A673 (cell line): ENCODE measurements at regions not wholly inside any gene's neighbourhood (a gene's known extent, or its start where the extent isn't known, plus 50 kb on each side); places are given as distances from the start of the nearest gene placed in this dataset.
"Not testable (repeated sequence)": the region's sequence is repeated elsewhere in the genome, so short reads cannot be mapped to it uniquely, and the experiment has no call there.

Source experiments
- BruUV-seq: library from RNA; stranded (reverse); fragments of 400-500 nt; replicated peaks from 2 replicates; lab custom pipeline; 2021; lab: Mats Ljungman, UMichigan
- CTCF ChIA-PET: fragments of 300-600 bp; sonication (Branson Sonifier 250); formaldehyde crosslinking; loops from one replicate; lab custom pipeline; 2022; ENCODE audit warnings: antibody characterized with exemption; lab: Charles Lee
- POLR2A ChIA-PET: fragments of 300-600 bp; sonication (Branson Sonifier 250); formaldehyde crosslinking; loops from one replicate; lab custom pipeline; 2022; ENCODE audit warnings: antibody characterized with exemption; ENCODE audit not compliant: low non-redundant PET; lab: Charles Lee
- DNase-seq: peaks from one replicate; pipeline ENCODE4 v3.0.0-alpha.2; 2015; ENCODE audit warnings: low spot score
- H3K27ac ChIP-seq: fragments of 200-600 bp; sonication (generic); 2 replicates; pipeline ENCODE4 v1.5.1; 2016; ENCODE audit warnings: mixed run types, low read depth, mild to moderate bottlenecking, mixed read lengths, antibody characterized with exemption, low read length; ENCODE audit not compliant: poor library complexity, severe bottlenecking
- H3K27me3 ChIP-seq: fragments of 200-600 bp; sonication (generic); replicated peaks from 2 replicates; pipeline ENCODE4 v1.6.1; 2017; ENCODE audit warnings: mixed run types, low read depth, mild to moderate bottlenecking, mixed read lengths, antibody characterized with exemption, low read length; ENCODE audit not compliant: insufficient read depth, poor library complexity
- H3K36me3 ChIP-seq: fragments of 200-600 bp; sonication (generic); 2 replicates; pipeline ENCODE4 v1.6.1; 2016; ENCODE audit warnings: mixed run types, mild to moderate bottlenecking, mixed read lengths, antibody characterized with exemption, low read length; ENCODE audit not compliant: insufficient read depth, poor library complexity, severe bottlenecking
- H3K4me1 ChIP-seq: fragments of 200-600 bp; sonication (generic); 2 replicates; pipeline ENCODE4 v1.6.1; 2017; ENCODE audit warnings: mixed run types, mild to moderate bottlenecking, mixed read lengths, antibody characterized with exemption, low read length; ENCODE audit not compliant: insufficient read depth, poor library complexity, severe bottlenecking
- H3K4me3 ChIP-seq: fragments of 200-600 bp; sonication (generic); 2 replicates; pipeline ENCODE4 v1.5.1; 2016; ENCODE audit warnings: low read depth, mixed run types, mild to moderate bottlenecking, mixed read lengths, low read length; ENCODE audit not compliant: poor library complexity, severe bottlenecking
- H3K9me3 ChIP-seq: fragments of 200-600 bp; sonication (generic); 2 replicates; pipeline ENCODE4 v1.6.1; 2016; ENCODE audit warnings: mixed run types, low read depth, mild to moderate bottlenecking, mixed read lengths, antibody characterized with exemption, low read length; ENCODE audit not compliant: poor library complexity, severe bottlenecking
- EZH2 ChIP-seq: fragments of 200-600 bp; sonication (generic); IDR thresholded peaks from 2 replicates; pipeline ENCODE4 v1.6.1; 2017; ENCODE audit warnings: borderline replicate concordance, low read depth, mild to moderate bottlenecking, mixed read lengths, antibody characterized with exemption, low read length; ENCODE audit not compliant: poor library complexity, severe bottlenecking
- intact Hi-C: fragments of 100-400 bp; cut with micrococcal nuclease; formaldehyde crosslinking; loops from one replicate; pipeline ENCODE4 v1.10.0; 2022; ENCODE audit not compliant: unreplicated experiment
- TF ChIP-seq, protein P1 (sequence below): fragments of 300-800, 200-600 bp; sonication (generic); conservative IDR thresholded peaks from 2 replicates; pipeline ENCODE4 v1.5.1; 2017; ENCODE audit warnings: low read depth, mild to moderate bottlenecking, antibody characterized with exemption, low read length, moderate library complexity, mixed read lengths

DNA sequence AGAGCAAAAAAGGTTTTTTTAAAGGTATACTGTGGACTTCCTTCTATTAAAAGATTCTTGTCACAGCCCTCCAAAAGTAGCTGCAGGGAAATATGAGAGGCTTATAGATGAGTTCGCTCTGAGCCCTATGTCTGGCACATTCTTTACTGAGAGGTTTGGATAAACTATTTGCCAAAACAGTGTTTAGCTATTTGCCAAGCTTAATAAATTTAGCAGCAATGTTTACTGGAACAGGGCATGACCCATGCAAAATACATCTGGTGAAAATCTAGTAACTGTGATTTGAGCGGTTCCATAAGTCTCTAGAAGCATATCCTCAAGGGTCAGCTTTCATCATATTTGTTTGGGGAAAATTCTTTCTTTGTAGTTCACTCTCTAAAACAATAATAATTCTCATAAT is 1696.7 kb upstream of the PIK3C3 start:
- no peaks in the 10 kb centered on the region for H3K9me3 ChIP-seq
- ChIA-PET CTCF (no interaction called here), POLR2A (no interaction called here)
- H3K36me3 ChIP-seq: no peaks in the 10 kb centered on the region
- H3K27me3 ChIP-seq: peaks cover 8% of the 10 kb centered on the region
- intact Hi-C loops: no loop called here
- H3K27ac ChIP-seq: no peak overlapping the region
- no peak overlapping the region for H3K4me3 ChIP-seq
- no TSS peak for BruUV-seq
- no peaks in the 10 kb centered on the region for H3K4me1 ChIP-seq
- no peak for TF ChIP-seq EZH2
- TF ChIP-seq, protein P1, sequence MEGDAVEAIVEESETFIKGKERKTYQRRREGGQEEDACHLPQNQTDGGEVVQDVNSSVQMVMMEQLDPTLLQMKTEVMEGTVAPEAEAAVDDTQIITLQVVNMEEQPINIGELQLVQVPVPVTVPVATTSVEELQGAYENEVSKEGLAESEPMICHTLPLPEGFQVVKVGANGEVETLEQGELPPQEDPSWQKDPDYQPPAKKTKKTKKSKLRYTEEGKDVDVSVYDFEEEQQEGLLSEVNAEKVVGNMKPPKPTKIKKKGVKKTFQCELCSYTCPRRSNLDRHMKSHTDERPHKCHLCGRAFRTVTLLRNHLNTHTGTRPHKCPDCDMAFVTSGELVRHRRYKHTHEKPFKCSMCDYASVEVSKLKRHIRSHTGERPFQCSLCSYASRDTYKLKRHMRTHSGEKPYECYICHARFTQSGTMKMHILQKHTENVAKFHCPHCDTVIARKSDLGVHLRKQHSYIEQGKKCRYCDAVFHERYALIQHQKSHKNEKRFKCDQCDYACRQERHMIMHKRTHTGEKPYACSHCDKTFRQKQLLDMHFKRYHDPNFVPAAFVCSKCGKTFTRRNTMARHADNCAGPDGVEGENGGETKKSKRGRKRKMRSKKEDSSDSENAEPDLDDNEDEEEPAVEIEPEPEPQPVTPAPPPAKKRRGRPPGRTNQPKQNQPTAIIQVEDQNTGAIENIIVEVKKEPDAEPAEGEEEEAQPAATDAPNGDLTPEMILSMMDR: no peak
- DNase-seq: no peak

DNA sequence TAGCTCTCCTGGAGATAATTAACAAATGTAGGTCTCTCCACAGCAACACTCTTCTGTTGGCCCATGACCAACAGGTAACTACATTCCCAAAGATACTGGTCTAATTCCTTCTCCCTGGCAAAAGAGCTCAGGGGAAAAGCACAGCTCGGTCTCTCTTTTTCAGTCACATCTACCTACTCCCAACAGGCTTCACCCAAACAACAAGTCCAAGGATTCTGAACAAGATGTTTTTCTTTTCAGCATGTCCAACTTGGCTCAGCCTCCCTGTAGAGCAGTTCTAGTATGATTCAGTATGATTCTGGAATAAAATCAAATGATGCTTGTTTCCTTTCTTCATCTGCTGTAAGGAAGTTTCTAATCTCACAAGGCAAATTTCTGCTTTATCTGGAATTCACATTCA is 1704.8 kb upstream of the PIK3C3 start:
- no peak for DNase-seq
- TF ChIP-seq EZH2: no peak
- TF ChIP-seq, protein P1: no peak
- ChIA-PET CTCF (no interaction called here), POLR2A (no interaction called here)
- Histone ChIP-seq H3K4me3 (no peak overlapping the region), H3K27ac (no peak overlapping the region), H3K4me1 (no peaks in the 10 kb centered on the region), H3K27me3 (peaks cover 6% of the 10 kb centered on the region), H3K9me3 (no peaks in the 10 kb centered on the region), H3K36me3 (no peaks in the 10 kb centered on the region)
- intact Hi-C loops: no loop called here
- BruUV-seq: no TSS peak

DNA sequence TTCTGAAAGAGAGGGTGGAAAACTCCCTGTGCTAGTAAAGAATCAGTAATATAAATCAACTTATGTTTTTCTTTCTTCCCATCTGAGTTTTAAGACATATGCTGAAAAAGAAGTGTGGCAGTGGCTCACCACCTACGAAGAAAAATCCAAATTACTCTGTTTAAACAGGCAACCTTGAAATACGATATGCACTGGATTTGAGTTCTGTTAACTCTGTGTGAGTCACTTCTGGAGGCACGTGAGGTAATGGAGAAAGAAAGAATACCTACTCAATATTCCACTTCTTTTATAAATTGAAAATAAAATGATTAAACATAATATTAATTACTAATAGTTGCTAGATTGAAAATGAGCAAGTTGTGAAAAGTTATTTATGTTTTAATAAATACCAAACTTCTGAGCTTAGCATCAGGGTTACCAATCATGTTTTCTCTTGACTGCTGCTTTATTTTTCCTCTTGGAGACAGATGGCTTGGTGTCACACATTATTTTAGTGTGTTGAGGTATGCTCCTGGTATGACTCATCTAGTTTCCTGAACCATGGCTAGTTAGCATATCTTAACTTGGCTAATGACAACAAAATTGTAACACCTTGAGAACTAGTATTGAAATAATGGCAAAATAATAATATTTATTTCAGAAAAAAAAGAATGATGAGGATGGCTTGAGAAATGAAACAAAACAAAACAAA is 1705.5 kb upstream of the PIK3C3 start:
- Histone ChIP-seq H3K36me3 (no peaks in the 10 kb centered on the region), H3K4me3 (no peak overlapping the region), H3K9me3 (no peaks in the 10 kb centered on the region), H3K4me1 (no peaks in the 10 kb centered on the region), H3K27me3 (peaks cover 6% of the 10 kb centered on the region), H3K27ac (no peak overlapping the region)
- CTCF ChIA-PET: no interaction called here
- no peak for DNase-seq
- BruUV-seq: no TSS peak
- intact Hi-C loops: no loop called here
- POLR2A ChIA-PET: no interaction called here
- TF ChIP-seq EZH2: no peak
- TF ChIP-seq, protein P1: no peak

DNA sequence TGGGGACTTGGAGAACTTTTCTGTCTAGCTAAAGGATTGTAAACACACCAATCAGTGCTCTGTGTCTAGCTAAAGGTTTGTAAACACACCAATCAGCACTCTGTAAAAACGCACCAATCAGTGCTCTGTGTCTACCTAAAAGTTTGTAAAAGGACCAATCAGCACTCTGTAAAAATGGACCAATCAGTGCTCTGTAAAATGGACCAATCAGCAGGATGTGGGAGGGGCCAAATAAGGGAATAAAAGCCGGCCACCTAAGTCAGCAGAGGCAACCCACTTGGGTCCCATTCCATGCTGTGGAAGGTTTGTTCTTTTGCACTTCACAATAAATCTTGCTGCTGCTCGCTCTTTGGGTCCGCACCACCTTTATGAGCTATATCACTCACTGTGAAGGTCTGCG is 1709.4 kb upstream of the PIK3C3 start:
- H3K4me3 ChIP-seq, H3K9me3 ChIP-seq, CTCF ChIA-PET, BruUV-seq, H3K4me1 ChIP-seq, intact Hi-C loops, H3K27ac ChIP-seq, DNase-seq, POLR2A ChIA-PET, H3K27me3 ChIP-seq, H3K36me3 ChIP-seq: not testable (repeated sequence)
